Transverse colon (tissue), 4 donors: ENCODE measurements at regions not wholly inside any gene's neighbourhood (a gene's known extent, or its start where the extent isn't known, plus 50 kb on each side); places are given as distances from the start of the nearest gene placed in this dataset.

Experiments
- CTCF ChIP-seq, 5 experiments: fragments of 200-600 bp in 3 of 5; fragments of 450-650 bp in 2 of 5; sonication (generic) in 3 of 5; IDR thresholded peaks; 1 replicate in 2 of 5; 2 replicates in 3 of 5; pipeline ENCODE4 v1.5.1; 2016 to 2017; ENCODE audit warnings: antibody characterized with exemption in 5 of 5, inconsistent platforms in 3 of 5, mild to moderate bottlenecking in 2 of 5, moderate library complexity in 1 of 5
- POLR2A ChIP-seq: fragments of 450-650 bp; IDR thresholded peaks from one replicate; pipeline ENCODE4 v1.6.1; 2016; ENCODE audit warnings: antibody characterized with exemption, mild to moderate bottlenecking, moderate library complexity
- POLR2AphosphoS5 ChIP-seq, 3 donors: sonication (generic); formaldehyde crosslinking; IDR thresholded peaks; one replicate each; pipeline ENCODE4 v1.6.1; 2016; ENCODE audit warnings: antibody characterized with exemption in 3 of 3

- no peak for TF ChIP-seq CTCF (IDR thresholded peaks at IDR 0.05)
- no peak for TF ChIP-seq POLR2A
- no peak for TF ChIP-seq POLR2AphosphoS5 (IDR thresholded peaks at IDR 0.05)
Measured at GRCh38 chr20:10805764-10806163, 132.0 kb upstream of the JAG1 start.
